Mammary epithelial cell (primary cell): ENCODE measurements at regions not wholly inside any gene's neighbourhood (a gene's known extent, or its start where the extent isn't known, plus 50 kb on each side); places are given as distances from the start of the nearest gene placed in this dataset.

Experiments
- CTCF ChIP-seq, 2 donors: IDR thresholded peaks in 1 of 2; conservative IDR thresholded peaks in 1 of 2; 2 replicates each; pipeline ENCODE4 v1.5.1; 2011 to 2012; ENCODE audit warnings: inconsistent platforms in 2 of 2, low read length in 2 of 2, mild to moderate bottlenecking in 2 of 2, control low read depth in 1 of 2, low read depth in 1 of 2; ENCODE audit not compliant: insufficient read depth in 1 of 2; ENCODE audit errors: extremely low read depth in 1 of 2
- EZH2 ChIP-seq: IDR thresholded peaks from 2 replicates; pipeline ENCODE4 v1.6.1; 2012; ENCODE audit warnings: low read length, inconsistent platforms, borderline replicate concordance

DNA sequence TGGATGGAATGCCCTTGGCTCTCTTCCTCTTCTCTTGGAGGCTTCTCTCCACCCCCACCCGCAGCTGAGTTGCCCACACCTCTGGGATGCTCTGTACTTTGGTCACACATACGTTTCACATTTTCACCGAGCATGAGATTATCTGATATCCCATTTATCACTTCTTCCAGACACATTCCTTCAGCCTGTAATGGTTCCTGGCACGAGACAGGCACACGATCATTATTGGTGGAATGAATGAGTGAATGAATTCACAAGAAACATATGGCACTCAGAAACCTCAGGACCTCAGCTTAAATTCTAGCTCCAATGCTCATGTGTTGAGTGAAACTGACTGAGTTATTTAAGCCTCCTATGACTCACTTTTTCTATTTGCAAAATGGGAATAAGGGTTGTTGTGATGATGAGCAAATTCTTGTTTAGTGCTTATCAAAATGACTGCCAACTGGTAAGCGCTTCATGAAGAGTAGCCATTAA, 242.7 kb upstream of the JUN start:
- no peak for TF ChIP-seq CTCF (conservative IDR thresholded peaks at IDR 0.05 in 1 of 2, IDR thresholded peaks at IDR 0.05 in 1 of 2; ENCODE audit: extremely low read depth in 1 of 2, insufficient read depth in 1 of 2, low read depth in 1 of 2, low read length in 2 of 2)
- TF ChIP-seq EZH2 = no peak
